Pancreas (tissue), 10 donors: ENCODE measurements at regions not wholly inside any gene's neighbourhood (a gene's known extent, or its start where the extent isn't known, plus 50 kb on each side); places are given as distances from the start of the nearest gene placed in this dataset.

ENCODE experiments used
- ATAC-seq, 4 donors: fragments of 200-7000 bp; cut with Tn5 transposase; one replicate each; pipeline versions ENCODE4 v1.8.0 to v1.9.1; 2020; ENCODE audit warnings: mild to moderate bottlenecking in 4 of 4, moderate library complexity in 4 of 4
- DNase-seq, 6 donors: peaks; one replicate each; pipeline ENCODE4 v3.0.0-alpha.2; 2020
- FAIRE-seq: peaks from 2 replicates; lab custom pipeline; 2012; peaks lifted over from hg19 to GRCh38; lab: Jason Lieb, UNC
- H3K27ac ChIP-seq, 4 donors: fragments of 200-600 bp; sonication (generic); 1 replicate in 3 of 4; 2 replicates in 1 of 4; pipeline versions ENCODE4 v1.5.0 to v1.8.0; 2020
- H3K27me3 ChIP-seq, 4 donors: fragments of 200-600 bp; one replicate each; pipeline ENCODE4 v1.8.0; 2021
- H3K36me3 ChIP-seq, 3 donors: fragments of 200-600 bp; sonication (generic) in 1 of 3; one replicate each; pipeline versions ENCODE4 v1.5.0 to v1.8.0; 2020 to 2021
- H3K4me1 ChIP-seq, 3 donors: fragments of 200-600 bp; one replicate each; pipeline ENCODE4 v1.8.0; 2021
- H3K4me3 ChIP-seq, 4 donors: fragments of 200-600 bp; sonication (generic) in 2 of 4; one replicate each; pipeline versions ENCODE4 v1.5.0 to v1.8.0; 2020 to 2021
- H3K9me3 ChIP-seq, 4 donors: fragments of 200-600 bp; one replicate each; pipeline ENCODE4 v1.8.0; 2021
- CTCF ChIP-seq, 4 donors: fragments of 200-600 bp; sonication (generic) in 3 of 4; IDR thresholded peaks; one replicate each; pipeline versions ENCODE4 v1.5.0 to v1.8.0; 2021; ENCODE audit warnings: antibody characterized with exemption in 4 of 4
- WGBS, 2 donors: extraction: QIAGEN DNeasy Blood & Tissue Kit; methylation state at CpG; one replicate each; pipeline ENCODE4 v1.1.7; 2013; 5-methylcytosine and 5-hydroxymethylcytosine counted together
- intact Hi-C, 3 donors: fragments of 100-400 bp; cut with DNase I; formaldehyde crosslinking; loops; one replicate each; pipeline versions ENCODE4 v1.11.1 to v1.14.2; 2022
- donor health status: healthy with polysubstance abuse.
- donor health status: DM: no; HTN: no; CAD: no; lungs with moderate emphysema.
- donor health status: DM: no; HTN: no; CAD: no.
- donor health status: control.
- donor health status: control.
- donor health status: Bipolar disorder and iron deficiency.
- donor health status: DM: yes; HTN: yes; CAD: no.
- donor health status: DM: no; HTN: no; CAD: no.
- donor health status: DM: no; HTN: no; CAD: no.
- donor health status: DM: yes; HTN: yes; CAD: no.

- DNase-seq (no peak), FAIRE-seq (no peak), ATAC-seq (no peak)
- Histone ChIP-seq H3K27me3 (no peaks in the 10 kb centered on the region), H3K4me1 (no peaks in the 10 kb centered on the region), H3K9me3 (no peaks in the 10 kb centered on the region), H3K4me3 (no peak overlapping the region), H3K27ac (no peak overlapping the region), H3K36me3 (no peaks in the 10 kb centered on the region)
- TF ChIP-seq CTCF (IDR thresholded peaks at IDR 0.05): no peak
- intact Hi-C loops: no loop called here
- 49 to 63% methylated on average over 3 of the region's 3 CpGs for WGBS, 2 donors
These were observed 156.1 kb upstream of the FOXB1 start for GRCh38 chr15:59847968-59848367.

GRCh38 chr15:59845942-59846499 is 156.9 kb upstream of the BNIP2 start:
- H3K4me1 ChIP-seq: no peaks in the 10 kb centered on the region
- ATAC-seq (no peak), DNase-seq (no peak), FAIRE-seq (no peak)
- intact Hi-C loops: no loop called here
- no peak overlapping the region for H3K4me3 ChIP-seq
- no peak overlapping the region for H3K27ac ChIP-seq
- TF ChIP-seq CTCF (IDR thresholded peaks at IDR 0.05): no peak
- 76 to 81% methylated on average over 10 of the region's 10 CpGs for WGBS, 2 donors
- H3K27me3 ChIP-seq: no peaks in the 10 kb centered on the region
- no peaks in the 10 kb centered on the region for H3K9me3 ChIP-seq
- no peaks in the 10 kb centered on the region for H3K36me3 ChIP-seq

- Histone ChIP-seq H3K27me3 (no peaks in the 10 kb centered on the region), H3K4me3 (no peak overlapping the region), H3K9me3 (no peaks in the 10 kb centered on the region), H3K36me3 (no peaks in the 10 kb centered on the region), H3K4me1 (no peaks in the 10 kb centered on the region), H3K27ac (no peak overlapping the region)
- no peak for DNase-seq
- ATAC-seq: no peak
- no peak for FAIRE-seq
- intact Hi-C loops: no loop called here
- 45 to 52% methylated on average over 4 of the region's 4 CpGs for WGBS, 2 donors
- TF ChIP-seq CTCF (IDR thresholded peaks at IDR 0.05): no peak
These were observed 154.5 kb upstream of the BNIP2 start for GRCh38 chr15:59843609-59844008.

GRCh38 chr15:59841036-59841435 is 151.9 kb upstream of the BNIP2 start:
- H3K9me3 ChIP-seq: no peaks in the 10 kb centered on the region
- no peak overlapping the region for H3K27ac ChIP-seq
- FAIRE-seq: no peak
- DNase-seq: no peak
- H3K4me3 ChIP-seq: no peak overlapping the region
- H3K27me3 ChIP-seq: no peaks in the 10 kb centered on the region
- TF ChIP-seq CTCF (IDR thresholded peaks at IDR 0.05): no peak
- no peaks in the 10 kb centered on the region for H3K36me3 ChIP-seq
- intact Hi-C loops: no loop called here
- WGBS, 2 donors: 58 to 66% methylated on average over 4 of the region's 4 CpGs
- H3K4me1 ChIP-seq: no peaks in the 10 kb centered on the region
- no peak for ATAC-seq

- DNase-seq (no peak), FAIRE-seq (no peak), ATAC-seq (no peak)
- H3K4me3 ChIP-seq: no peak overlapping the region
- H3K27me3 ChIP-seq: no peaks in the 10 kb centered on the region
- intact Hi-C loops: no loop called here
- H3K27ac ChIP-seq: no peak overlapping the region
- no peaks in the 10 kb centered on the region for H3K4me1 ChIP-seq
- no peaks in the 10 kb centered on the region for H3K9me3 ChIP-seq
- WGBS, 2 donors: 60 to 73% methylated on average over 2 of the region's 2 CpGs
- H3K36me3 ChIP-seq: no peaks in the 10 kb centered on the region
- no peak for TF ChIP-seq CTCF (IDR thresholded peaks at IDR 0.05)
These were observed 150.8 kb upstream of the BNIP2 start for GRCh38 chr15:59839906-59840305.
